ENCODE measurements at regions not wholly inside any gene's neighbourhood (a gene's known extent, or its start where the extent isn't known, plus 50 kb on each side); places are given as distances from the start of the nearest gene placed in this dataset.

GRCh38 chr16:17654142-17654541, 183.4 kb upstream of the XYLT1 start:
- TF ChIP-seq NFIC (IDR thresholded peaks at IDR 0.05), result no peak
- TF ChIP-seq MAX (IDR thresholded peaks at IDR 0.05), result no peak
- TF ChIP-seq REST (IDR thresholded peaks at IDR 0.05; ENCODE audit: low read depth), result no peak
- no peak for TF ChIP-seq CREB1 (IDR thresholded peaks at IDR 0.05; ENCODE audit: low read depth)
- TF ChIP-seq TCF12 (IDR thresholded peaks at IDR 0.05; ENCODE audit: low read depth), result no peak
- no peak for TF ChIP-seq RAD21 (IDR thresholded peaks at IDR 0.05; ENCODE audit: low read depth)
- TF ChIP-seq CEBPB (IDR thresholded peaks at IDR 0.05), result no peak
- TF ChIP-seq TAF1 (IDR thresholded peaks at IDR 0.05; ENCODE audit: low read depth), result no peak
- TF ChIP-seq FOXM1 (IDR thresholded peaks at IDR 0.05; ENCODE audit: borderline replicate concordance, low read depth), result no peak
- TF ChIP-seq EP300 (IDR thresholded peaks at IDR 0.05; ENCODE audit: borderline replicate concordance), result no peak
- no peak for TF ChIP-seq EGR1 (IDR thresholded peaks at IDR 0.05)
- no peak for TF ChIP-seq ZBTB7A (IDR thresholded peaks at IDR 0.05; ENCODE audit: low read depth)
- no peak for TF ChIP-seq YY1 (IDR thresholded peaks at IDR 0.05; ENCODE audit: low read depth)
- TF ChIP-seq USF1 (IDR thresholded peaks at IDR 0.05), result no peak
- no peak for TF ChIP-seq TEAD4 (IDR thresholded peaks at IDR 0.05)

GRCh38 chr16:17647879-17648872, 177.4 kb upstream of the XYLT1 start:
- TF ChIP-seq ZBTB7A (IDR thresholded peaks at IDR 0.05; ENCODE audit: low read depth) (no peak), RAD21 (IDR thresholded peaks at IDR 0.05; ENCODE audit: low read depth) (no peak), CEBPB (IDR thresholded peaks at IDR 0.05) (no peak), MAX (IDR thresholded peaks at IDR 0.05) (no peak), EP300 (IDR thresholded peaks at IDR 0.05; ENCODE audit: borderline replicate concordance) (no peak), EGR1 (IDR thresholded peaks at IDR 0.05) (no peak), TAF1 (IDR thresholded peaks at IDR 0.05; ENCODE audit: low read depth) (no peak), TCF12 (IDR thresholded peaks at IDR 0.05; ENCODE audit: low read depth) (no peak), NFIC (IDR thresholded peaks at IDR 0.05) (no peak), REST (IDR thresholded peaks at IDR 0.05; ENCODE audit: low read depth) (no peak), FOXM1 (IDR thresholded peaks at IDR 0.05; ENCODE audit: borderline replicate concordance, low read depth) (no peak), CREB1 (IDR thresholded peaks at IDR 0.05; ENCODE audit: low read depth) (no peak), TEAD4 (IDR thresholded peaks at IDR 0.05) (no peak), USF1 (IDR thresholded peaks at IDR 0.05) (no peak), YY1 (IDR thresholded peaks at IDR 0.05; ENCODE audit: low read depth) (no peak)

- TF ChIP-seq ZBTB7A (IDR thresholded peaks at IDR 0.05; ENCODE audit: low read depth), result no peak
- no peak for TF ChIP-seq REST (IDR thresholded peaks at IDR 0.05; ENCODE audit: low read depth)
- no peak for TF ChIP-seq USF1 (IDR thresholded peaks at IDR 0.05)
- TF ChIP-seq TAF1 (IDR thresholded peaks at IDR 0.05; ENCODE audit: low read depth), result no peak
- no peak for TF ChIP-seq NFIC (IDR thresholded peaks at IDR 0.05)
- TF ChIP-seq TCF12 (IDR thresholded peaks at IDR 0.05; ENCODE audit: low read depth), result no peak
- TF ChIP-seq EP300 (IDR thresholded peaks at IDR 0.05; ENCODE audit: borderline replicate concordance), result no peak
- TF ChIP-seq EGR1 (IDR thresholded peaks at IDR 0.05), result no peak
- no peak for TF ChIP-seq RAD21 (IDR thresholded peaks at IDR 0.05; ENCODE audit: low read depth)
- TF ChIP-seq FOXM1 (IDR thresholded peaks at IDR 0.05; ENCODE audit: borderline replicate concordance, low read depth), result no peak
- no peak for TF ChIP-seq MAX (IDR thresholded peaks at IDR 0.05)
- no peak for TF ChIP-seq CREB1 (IDR thresholded peaks at IDR 0.05; ENCODE audit: low read depth)
- TF ChIP-seq CEBPB (IDR thresholded peaks at IDR 0.05), result no peak
- no peak for TF ChIP-seq YY1 (IDR thresholded peaks at IDR 0.05; ENCODE audit: low read depth)
- no peak for TF ChIP-seq TEAD4 (IDR thresholded peaks at IDR 0.05)
Observed at GRCh38 chr16:17643935-17644334, 173.2 kb upstream of the XYLT1 start.

Measured in Ishikawa (cell line).